Epidermal melanocyte (primary cell): ENCODE measurements at regions not wholly inside any gene's neighbourhood (a gene's known extent, or its start where the extent isn't known, plus 50 kb on each side); places are given as distances from the start of the nearest gene placed in this dataset.

Source experiments
- DNase-seq: peaks from one replicate; pipeline ENCODE4 v3.0.0; 2011; ENCODE audit warnings: low spot score; ENCODE audit not compliant: insufficient read length

GRCh38 chr1:23615852-23616251, 56.6 kb upstream of the ID3 start:
- no peak for DNase-seq

- DNase-seq: no peak
Measured at GRCh38 chr1:23615423-23615822, 56.1 kb upstream of the ID3 start.

- no peak for DNase-seq
Measured at GRCh38 chr1:23614032-23614660, 54.8 kb upstream of the ID3 start.

GRCh38 chr1:23613191-23614031, 54.1 kb upstream of the ID3 start:
- DNase-seq: no peak

GRCh38 chr1:23611601-23612327, 52.5 kb upstream of the ID3 start:
- no peak for DNase-seq

- DNase-seq: no peak
Measured at GRCh38 chr1:23610677-23611076, 51.4 kb upstream of the ID3 start.

GRCh38 chr1:23609971-23610370, 50.7 kb upstream of the ID3 start:
- no peak for DNase-seq
